Activated CD4-positive, alpha-beta T cell treated with anti-CD3 and anti-CD28 coated beads for 1 hour (primary cell): ENCODE measurements at regions not wholly inside any gene's neighbourhood (a gene's known extent, or its start where the extent isn't known, plus 50 kb on each side); places are given as distances from the start of the nearest gene placed in this dataset.
"Not testable (repeated sequence)": the region's sequence is repeated elsewhere in the genome, so short reads cannot be mapped to it uniquely, and the experiment has no call there.

Source experiments
- DNase-seq: peaks from one replicate; pipeline ENCODE4 v3.0.0-alpha.2; 2020

GRCh38 chr18:38250971-38251370 lies 685.4 kb upstream of the CELF4 start:
- DNase-seq, result no peak

GRCh38 chr18:38244480-38244879 lies 678.9 kb upstream of the CELF4 start:
- no peak for DNase-seq

- no peak for DNase-seq
Observed at GRCh38 chr18:38243291-38243690, 677.7 kb upstream of the CELF4 start.

GRCh38 chr18:38241736-38242135 lies 676.1 kb upstream of the CELF4 start:
- DNase-seq, result no peak

GRCh38 chr18:38241216-38241615 lies 675.6 kb upstream of the CELF4 start:
- DNase-seq, result no peak

GRCh38 chr18:38239606-38240005 lies 674.0 kb upstream of the CELF4 start:
- no peak for DNase-seq

GRCh38 chr18:38237796-38238195 lies 672.2 kb upstream of the CELF4 start:
- DNase-seq, result no peak

- no peak for DNase-seq
Observed at GRCh38 chr18:38221476-38222100, 656.0 kb upstream of the CELF4 start.

- no peak for DNase-seq
Observed at GRCh38 chr18:38198956-38199355, 633.4 kb upstream of the CELF4 start.

- no peak for DNase-seq
Observed at GRCh38 chr18:38198526-38198925, 632.9 kb upstream of the CELF4 start.

GRCh38 chr18:38186491-38186890 lies 620.9 kb upstream of the CELF4 start:
- DNase-seq, result no peak

- no peak for DNase-seq
Observed at GRCh38 chr18:38174594-38174993, 609.0 kb upstream of the CELF4 start.

- no peak for DNase-seq
Observed at GRCh38 chr18:38174173-38174572, 608.6 kb upstream of the CELF4 start.

GRCh38 chr18:38170845-38171244 lies 605.2 kb upstream of the CELF4 start:
- no peak for DNase-seq

- DNase-seq, result no peak
Observed at GRCh38 chr18:38167623-38168022, 602.0 kb upstream of the CELF4 start.

- not testable (repeated sequence) for DNase-seq
Observed at GRCh38 chr18:38153116-38153515, 587.5 kb upstream of the CELF4 start.

GRCh38 chr18:38116716-38117115 lies 551.1 kb upstream of the CELF4 start:
- DNase-seq, result no peak

GRCh38 chr18:38115201-38115600 lies 549.6 kb upstream of the CELF4 start:
- DNase-seq, result no peak

- no peak for DNase-seq
Observed at GRCh38 chr18:38087538-38087937, 521.9 kb upstream of the CELF4 start.

- no peak for DNase-seq
Observed at GRCh38 chr18:38081516-38081915, 515.9 kb upstream of the CELF4 start.

- DNase-seq, result no peak
Observed at GRCh38 chr18:38077229-38077628, 511.6 kb upstream of the CELF4 start.

GRCh38 chr18:38076346-38077070 lies 510.9 kb upstream of the CELF4 start:
- DNase-seq, result no peak

GRCh38 chr18:38074298-38074876 lies 508.8 kb upstream of the CELF4 start:
- DNase-seq, result no peak

- no peak for DNase-seq
Observed at GRCh38 chr18:38067821-38068220, 502.2 kb upstream of the CELF4 start.
